ENCODE measurements at regions not wholly inside any gene's neighbourhood (a gene's known extent, or its start where the extent isn't known, plus 50 kb on each side); places are given as distances from the start of the nearest gene placed in this dataset.

GRCh38 chr1:61515096-61515495 is 209.8 kb downstream of the TM2D1 start:
- peaks cover 0 to 6% (median 0%) of the 10 kb centered on the region in 6 donors for H3K4me1 ChIP-seq
- H3K27ac ChIP-seq, result no peak overlapping the region
- H3K4me3 ChIP-seq, result no peak overlapping the region
- WGBS, 5 donors, result 88 to 98% (median 90%) methylated on average over 2 of the region's 2 CpGs
- DNase-seq, result no peak
- no peaks in the 10 kb centered on the region for H3K36me3 ChIP-seq
- H3K9me3 ChIP-seq, result peaks cover 0 to 5% (median 0%) of the 10 kb centered on the region in 8 donors
- no peaks in the 10 kb centered on the region for H3K27me3 ChIP-seq (replicated peaks in 1 of 7)
- intact Hi-C loops (cut with DNase I; ENCODE audit: low total_unique reads), result no loop called here
- TF ChIP-seq CTCF (IDR thresholded peaks at IDR 0.05 in 8 of 11, conservative IDR thresholded peaks at IDR 0.05 in 3 of 11), result no peak
- TF ChIP-seq POLR2AphosphoS5 (IDR thresholded peaks at IDR 0.05), result no peak
- TF ChIP-seq POLR2A (IDR thresholded peaks at IDR 0.05), result no peak
